Cardiac fibroblast (primary cell): ENCODE measurements at regions not wholly inside any gene's neighbourhood (a gene's known extent, or its start where the extent isn't known, plus 50 kb on each side); places are given as distances from the start of the nearest gene placed in this dataset.

Experiments
- DNase-seq, 2 donors: peaks; one replicate each; pipeline versions ENCODE4 v3.0.0 to v3.0.0-alpha.2; 2010; ENCODE audit warnings: low read depth in 2 of 2
- H3K4me3 ChIP-seq, 2 donors: replicated peaks in 1 of 2; 1 replicate in 1 of 2; 2 replicates in 1 of 2; pipeline ENCODE4 v1.5.1; 2011; ENCODE audit warnings: low read depth in 2 of 2, low read length in 2 of 2, mild to moderate bottlenecking in 2 of 2, moderate library complexity in 1 of 2
- CTCF ChIP-seq: IDR thresholded peaks from one replicate; pipeline ENCODE4 v1.5.1; 2011; ENCODE audit warnings: low read depth, mild to moderate bottlenecking, low read length, inconsistent platforms

- no peak for DNase-seq
- TF ChIP-seq CTCF: no peak
- H3K4me3 ChIP-seq: no peak overlapping the region
Observed at GRCh38 chr5:143898381-143898780, 86.4 kb downstream of the HMHB1 start.

DNA sequence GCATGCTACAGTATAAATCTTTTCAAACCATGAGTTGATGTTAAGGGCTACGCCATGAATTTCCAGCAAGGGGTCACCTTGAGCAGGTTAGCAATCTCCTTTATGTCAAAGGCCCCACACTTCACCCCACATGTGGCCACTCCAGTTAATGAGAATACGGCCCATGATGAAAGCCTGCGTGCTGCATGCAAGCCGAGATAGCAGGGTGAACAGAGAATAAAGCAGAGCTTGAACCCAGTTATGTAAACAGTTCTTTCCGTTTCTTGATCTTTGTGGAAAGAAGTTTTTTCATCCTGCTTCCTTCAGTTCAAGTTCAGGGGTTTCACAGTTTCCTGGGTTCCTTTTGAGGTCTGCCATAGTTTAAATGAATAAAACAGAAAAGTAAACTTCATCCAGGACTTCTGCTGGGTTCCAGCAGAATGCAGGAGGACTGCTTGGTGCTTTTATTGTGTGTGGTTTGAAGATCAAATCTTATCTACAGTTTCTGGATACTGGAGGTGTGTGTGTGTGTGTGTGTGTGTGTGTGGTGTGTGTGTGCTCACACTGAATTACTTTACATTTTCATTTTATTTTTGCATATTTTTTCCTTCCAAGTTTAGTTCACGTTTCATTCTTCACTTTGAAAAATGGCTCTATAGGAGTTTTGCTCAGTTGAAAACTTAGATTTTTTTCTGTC, 87.1 kb downstream of the HMHB1 start:
- no peak for DNase-seq

DNA sequence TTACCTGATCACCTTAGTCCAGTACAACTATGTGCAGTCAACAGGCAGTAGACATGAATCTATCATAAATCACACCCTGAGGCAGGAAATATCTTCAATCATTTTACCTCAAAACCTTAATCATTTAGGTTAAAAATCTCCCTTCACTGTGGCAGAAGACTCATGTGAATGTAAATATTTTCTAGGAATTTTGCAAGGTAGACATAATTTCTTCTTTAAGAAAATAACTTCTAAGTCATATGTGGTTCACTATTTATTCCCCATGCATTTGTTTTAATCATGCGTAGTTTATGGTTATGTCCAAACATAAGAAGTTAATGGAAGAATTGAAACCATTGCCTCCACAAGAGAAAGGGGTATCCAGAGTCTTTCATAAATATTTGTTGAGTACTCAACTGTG, 97.0 kb downstream of the HMHB1 start:
- TF ChIP-seq CTCF: no peak
- no peak for DNase-seq
- H3K4me3 ChIP-seq: no peak overlapping the region

More for the DNA sequence above, 87.1 kb downstream of the HMHB1 start:
- H3K4me3 ChIP-seq: no peak overlapping the region
- TF ChIP-seq CTCF: no peak

- no peak for TF ChIP-seq CTCF
Observed at GRCh38 chr5:143913008-143913752, 101.2 kb downstream of the HMHB1 start.

DNA sequence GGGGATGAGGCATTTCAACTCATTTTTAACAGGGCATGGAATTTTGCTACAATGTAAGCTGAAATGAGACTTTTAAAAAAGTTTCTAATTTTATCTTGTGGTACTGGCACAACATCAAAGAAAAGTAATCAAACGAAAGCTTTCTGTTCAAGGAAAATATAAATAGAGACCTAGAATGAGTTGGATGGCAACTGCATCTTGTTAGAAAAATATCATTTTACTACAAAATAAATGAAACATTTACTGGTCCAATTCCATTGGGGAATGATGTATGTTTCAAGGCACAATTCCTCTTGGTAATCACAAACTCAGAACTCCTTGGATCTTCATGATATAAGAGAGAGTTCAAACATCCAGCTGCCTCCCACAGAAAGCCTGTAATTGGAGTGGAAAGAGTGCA, 102.8 kb downstream of the HMHB1 start:
- DNase-seq: no peak
- no peak overlapping the region for H3K4me3 ChIP-seq
- TF ChIP-seq CTCF: no peak

More at GRCh38 chr5:143913008-143913752, 101.2 kb downstream of the HMHB1 start:
- DNase-seq: peak; percentile 32 to 91
- H3K4me3 ChIP-seq: no peak overlapping the region

DNA sequence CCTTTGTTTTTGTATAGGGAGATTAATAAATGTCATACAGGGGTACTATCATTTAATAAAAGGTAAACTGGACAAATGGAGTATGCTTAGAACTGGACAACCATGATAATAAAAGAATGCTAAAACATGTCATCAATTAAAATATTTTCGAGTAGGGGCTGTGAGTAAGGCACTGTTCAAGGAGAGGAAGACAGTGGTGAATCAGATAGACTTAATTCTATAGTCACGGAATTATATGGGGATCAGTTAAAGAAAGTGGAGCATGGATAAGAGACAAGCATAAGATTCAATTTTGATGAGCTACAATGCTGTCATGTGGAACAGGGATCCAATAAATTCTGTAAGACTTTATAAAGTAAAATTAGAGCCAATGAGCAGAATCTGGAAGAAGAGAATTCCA, 104.5 kb downstream of the HMHB1 start:
- no peak for DNase-seq
- no peak for TF ChIP-seq CTCF

More for the DNA sequence above, 104.5 kb downstream of the HMHB1 start:
- no peak overlapping the region for H3K4me3 ChIP-seq
